IMR-90 (cell line): ENCODE measurements at regions not wholly inside any gene's neighbourhood (a gene's known extent, or its start where the extent isn't known, plus 50 kb on each side); places are given as distances from the start of the nearest gene placed in this dataset.

Experiments
- ATAC-seq: fragments of 200-7000 bp; cut with Tn5 transposase; 2 replicates; pipeline ENCODE4 v1.9.1; 2020; ENCODE audit warnings: low read depth, mild to moderate bottlenecking, moderate library complexity
- BruUV-seq: library from RNA; stranded (reverse); fragments of 400-500 nt; replicated peaks from 2 replicates; lab custom pipeline; 2021; lab: Mats Ljungman, UMichigan
- CTCF ChIA-PET: fragments of 300-600 bp; formaldehyde crosslinking; extraction: SDS; loops from one replicate; lab custom pipeline; 2021; ENCODE audit warnings: antibody characterized with exemption; lab: Yijun Ruan, JAX
- POLR2A ChIA-PET: fragments of 300-600 bp; sonication (Branson Sonifier 250); formaldehyde crosslinking; loops from one replicate; lab custom pipeline; 2022; ENCODE audit warnings: antibody characterized with exemption; ENCODE audit not compliant: unreplicated experiment; lab: Charles Lee
- DNase-seq: peaks from one replicate; pipeline ENCODE4 v3.0.0; 2013
- H2AFZ ChIP-seq: replicated peaks from 2 replicates; pipeline ENCODE3; 2013; ENCODE audit warnings: low read length, mild to moderate bottlenecking; ENCODE audit not compliant: poor library complexity
- H2AK5ac ChIP-seq: 2 replicates; pipeline ENCODE4 v1.6.1; 2013; ENCODE audit warnings: low read depth, low read length, inconsistent platforms
- H2AK9ac ChIP-seq: replicated peaks from 2 replicates; pipeline ENCODE3; 2013; ENCODE audit warnings: mild to moderate bottlenecking, low read depth, low read length, moderate library complexity; ENCODE audit not compliant: poor library complexity
- H2BK120ac ChIP-seq: 2 replicates; pipeline ENCODE4 v1.6.1; 2013; ENCODE audit warnings: low read depth, low read length, inconsistent platforms
- H2BK15ac ChIP-seq: 3 replicates; pipeline ENCODE4 v1.6.1; 2013; ENCODE audit warnings: low read depth, low read length, inconsistent platforms
- H2BK20ac ChIP-seq: 2 replicates; pipeline ENCODE4 v1.6.1; 2013; ENCODE audit warnings: low read depth, mild to moderate bottlenecking, inconsistent platforms, low read length, moderate library complexity
- H2BK5ac ChIP-seq: 2 replicates; pipeline ENCODE4 v1.6.1; 2013; ENCODE audit warnings: mild to moderate bottlenecking, low read depth, low read length, inconsistent platforms; ENCODE audit not compliant: poor library complexity, severe bottlenecking
- H3K14ac ChIP-seq: replicated peaks from 2 replicates; pipeline ENCODE4 v1.6.1; 2013; ENCODE audit warnings: low read depth, low read length, inconsistent platforms
- H3K18ac ChIP-seq: 2 replicates; pipeline ENCODE4 v1.6.1; 2013; ENCODE audit warnings: low read depth, low read length, control low read depth
- H3K23ac ChIP-seq: 2 replicates; pipeline ENCODE4 v1.6.1; 2013; ENCODE audit warnings: low read depth, low read length, inconsistent platforms
- H3K27ac ChIP-seq: 2 replicates; pipeline ENCODE4 v1.5.1; 2013; ENCODE audit warnings: mild to moderate bottlenecking, control low read depth, low read length; ENCODE audit not compliant: insufficient read depth
- H3K27me3 ChIP-seq: 2 replicates; pipeline ENCODE4 v1.6.1; 2013; ENCODE audit warnings: low read length; ENCODE audit not compliant: control insufficient read depth, insufficient read depth
- H3K36me3 ChIP-seq: 2 replicates; pipeline ENCODE4 v1.6.1; 2013; ENCODE audit warnings: low read length, mixed read lengths; ENCODE audit not compliant: control insufficient read depth, insufficient read depth
- H3K4ac ChIP-seq: 2 replicates; pipeline ENCODE4 v1.6.1; 2013; ENCODE audit warnings: low read depth, low read length, inconsistent platforms
- H3K4me1 ChIP-seq: 2 replicates; pipeline ENCODE4 v1.6.1; 2013; ENCODE audit warnings: low read length, mixed read lengths; ENCODE audit not compliant: control insufficient read depth, insufficient read depth
- H3K4me2 ChIP-seq: 2 replicates; pipeline ENCODE4 v1.6.1; 2013; ENCODE audit warnings: low read depth, mild to moderate bottlenecking, control low read depth, low read length, moderate library complexity
- H3K4me3 ChIP-seq: 2 replicates; pipeline ENCODE4 v1.5.1; 2013; ENCODE audit warnings: low read depth, mild to moderate bottlenecking, control low read depth, low read length, moderate library complexity; ENCODE audit not compliant: insufficient read depth
- H3K56ac ChIP-seq: 2 replicates; pipeline ENCODE4 v1.6.1; 2013; ENCODE audit warnings: low read length, inconsistent platforms; ENCODE audit not compliant: insufficient read depth; ENCODE audit errors: extremely low read depth
- H3K79me1 ChIP-seq, 2 experiments: 2 replicates each; pipeline ENCODE4 v1.6.1; 2013; ENCODE audit warnings: low read length in 2 of 2, inconsistent platforms in 1 of 2, low read depth in 1 of 2
- H3K9ac ChIP-seq: 2 replicates; pipeline ENCODE4 v1.6.1; 2013; ENCODE audit warnings: low read depth, low read length, control low read depth
- H3K9me1 ChIP-seq: 2 replicates; pipeline ENCODE4 v1.6.1; 2013; ENCODE audit warnings: low read length, inconsistent platforms; ENCODE audit not compliant: insufficient read depth
- H3K9me3 ChIP-seq: 2 replicates; pipeline ENCODE4 v1.6.1; 2013; ENCODE audit warnings: low read length; ENCODE audit not compliant: control insufficient read depth, insufficient read depth
- H4K20me1 ChIP-seq: 2 replicates; pipeline ENCODE4 v1.6.1; 2013; ENCODE audit warnings: low read length, inconsistent platforms; ENCODE audit not compliant: insufficient read depth
- H4K5ac ChIP-seq: 2 replicates; pipeline ENCODE4 v1.6.1; 2013; ENCODE audit warnings: mild to moderate bottlenecking, low read depth, low read length, control low read depth
- H4K8ac ChIP-seq, 2 experiments: 2 replicates each; pipeline ENCODE4 v1.6.1; 2013; ENCODE audit warnings: low read depth in 2 of 2, low read length in 2 of 2, control low read depth in 1 of 2, inconsistent platforms in 1 of 2
- H4K91ac ChIP-seq: 2 replicates; pipeline ENCODE4 v1.6.1; 2013; ENCODE audit warnings: low read depth, low read length, inconsistent platforms; ENCODE audit not compliant: insufficient read depth
- BHLHE40 ChIP-seq: fragments of 150-350 bp; IDR thresholded peaks from 2 replicates; pipeline ENCODE4 v1.6.1; 2016; ENCODE audit warnings: mild to moderate bottlenecking, low read depth, low read length
- CEBPB ChIP-seq: IDR thresholded peaks from 2 replicates; pipeline ENCODE4 v1.6.1; 2012; ENCODE audit warnings: low read depth, low read length, improper control_type of control experiment
- FOS ChIP-seq: fragments of 150-350 bp; IDR thresholded peaks from 2 replicates; pipeline ENCODE4 v1.6.1; 2016; ENCODE audit warnings: low read depth, low read length
- MAFK ChIP-seq: IDR thresholded peaks from 2 replicates; pipeline ENCODE4 v1.6.1; 2012; ENCODE audit warnings: low read depth, low read length, improper control_type of control experiment
- MAZ ChIP-seq: IDR thresholded peaks from 2 replicates; pipeline ENCODE4 v1.6.1; 2012; ENCODE audit warnings: low read depth, mild to moderate bottlenecking, low read length, improper control_type of control experiment, moderate library complexity, borderline replicate concordance
- POLR2A ChIP-seq: IDR thresholded peaks from 2 replicates; pipeline ENCODE4 v1.6.1; 2012; ENCODE audit warnings: mild to moderate bottlenecking, low read depth, low read length
- RAD21 ChIP-seq: IDR thresholded peaks from 2 replicates; pipeline ENCODE4 v1.6.1; 2012; ENCODE audit warnings: low read length, improper control_type of control experiment
- RFX5 ChIP-seq: IDR thresholded peaks from 2 replicates; pipeline ENCODE4 v1.8.0; 2012; ENCODE audit warnings: low read depth, mild to moderate bottlenecking, low read length, moderate library complexity
- WGBS, 2 experiments: methylation state at CpG; one replicate each; pipeline versions ENCODE4 v1.1.5 to v1.1.7; 2013; ENCODE audit warnings: missing lambda C conversion rate in 2 of 2; ENCODE audit not compliant: insufficient read length in 1 of 2; ENCODE audit errors: extremely low coverage in 2 of 2; 5-methylcytosine and 5-hydroxymethylcytosine counted together
- dilution Hi-C: fragments of 300-500 bp; cut with HindIII; formaldehyde crosslinking; loops from one replicate; pipeline ENCODE4 v1.14.3; 2018; ENCODE audit warnings: low sequenced_read_pairs; ENCODE audit not compliant: unreplicated experiment
- in situ Hi-C: fragments of 300-500 bp; cut with MboI; formaldehyde crosslinking; loops from 3 replicates; pipeline ENCODE4 v1.14.3; 2019; ENCODE audit warnings: low sequenced_read_pairs, inconsistent platforms, mixed read lengths
- intact Hi-C: fragments of 100-400 bp; cut with micrococcal nuclease; formaldehyde crosslinking; loops from 2 replicates; pipeline ENCODE4 v1.10.0; 2022
- TF ChIP-seq, protein P1 (sequence below): conservative IDR thresholded peaks from 2 replicates; pipeline ENCODE4 v1.5.1; 2012; ENCODE audit warnings: mild to moderate bottlenecking, low read depth, low read length, improper control_type of control experiment
- TF ChIP-seq, protein P2 (sequence below): fragments of 150-350 bp; IDR thresholded peaks from 2 replicates; pipeline ENCODE4 v1.6.1; 2016; ENCODE audit warnings: low read depth, mild to moderate bottlenecking, low read length, moderate library complexity, borderline replicate concordance
- TF ChIP-seq, protein P3 (sequence below): fragments of 150-350 bp; IDR thresholded peaks from 2 replicates; pipeline ENCODE4 v1.6.1; 2017; ENCODE audit warnings: mild to moderate bottlenecking, antibody characterized with exemption, low read length, low read depth

DNA sequence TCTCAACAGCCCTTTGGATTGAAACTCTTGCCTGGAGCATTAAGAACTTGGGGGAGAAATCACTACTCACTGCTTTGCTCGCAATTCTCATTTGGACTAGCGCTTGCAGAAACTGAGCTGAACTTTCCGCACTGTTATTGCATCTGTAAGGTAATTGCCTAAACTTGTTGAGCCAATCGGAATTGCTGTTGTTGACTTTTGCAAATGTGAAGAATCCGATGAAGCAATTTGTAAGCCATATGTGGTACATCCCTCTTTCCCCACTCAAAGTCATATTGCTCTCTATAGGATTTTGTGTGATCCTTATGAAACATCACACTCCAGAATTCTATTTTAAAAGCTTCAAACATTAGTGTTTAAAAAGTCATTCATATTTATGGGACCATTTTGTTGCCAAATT lies 191.7 kb upstream of the GBE1 start:
- Histone ChIP-seq H2BK120ac (no peak overlapping the region), H2BK15ac (no peak overlapping the region), H4K8ac (no peak overlapping the region), H4K91ac (no peak overlapping the region), H3K79me1 (no peaks in the 10 kb centered on the region), H3K36me3 (no peaks in the 10 kb centered on the region), H2AFZ (no peak overlapping the region), H2AK5ac (no peak overlapping the region), H2BK5ac (no peak overlapping the region), H4K5ac (no peak overlapping the region), H4K20me1 (no peaks in the 10 kb centered on the region), H3K4me1 (no peaks in the 10 kb centered on the region), H3K4ac (no peak overlapping the region), H3K27me3 (no peaks in the 10 kb centered on the region), H3K4me2 (no peak overlapping the region), H2AK9ac (no peak overlapping the region), H3K9me3 (no peaks in the 10 kb centered on the region), H3K9me1 (no peaks in the 10 kb centered on the region), H3K27ac (no peak overlapping the region), H3K23ac (no peak overlapping the region), H3K9ac (no peak overlapping the region), H3K18ac (no peak overlapping the region), H3K14ac (no peak overlapping the region), H3K56ac (no peak overlapping the region), H2BK20ac (no peak overlapping the region), H3K4me3 (no peak overlapping the region)
- TF ChIP-seq RFX5 (no peak), MAFK (no peak), RAD21 (no peak), POLR2A (no peak), FOS (no peak), MAZ (no peak), BHLHE40 (no peak), CEBPB (no peak)
- TF ChIP-seq, protein P1, sequence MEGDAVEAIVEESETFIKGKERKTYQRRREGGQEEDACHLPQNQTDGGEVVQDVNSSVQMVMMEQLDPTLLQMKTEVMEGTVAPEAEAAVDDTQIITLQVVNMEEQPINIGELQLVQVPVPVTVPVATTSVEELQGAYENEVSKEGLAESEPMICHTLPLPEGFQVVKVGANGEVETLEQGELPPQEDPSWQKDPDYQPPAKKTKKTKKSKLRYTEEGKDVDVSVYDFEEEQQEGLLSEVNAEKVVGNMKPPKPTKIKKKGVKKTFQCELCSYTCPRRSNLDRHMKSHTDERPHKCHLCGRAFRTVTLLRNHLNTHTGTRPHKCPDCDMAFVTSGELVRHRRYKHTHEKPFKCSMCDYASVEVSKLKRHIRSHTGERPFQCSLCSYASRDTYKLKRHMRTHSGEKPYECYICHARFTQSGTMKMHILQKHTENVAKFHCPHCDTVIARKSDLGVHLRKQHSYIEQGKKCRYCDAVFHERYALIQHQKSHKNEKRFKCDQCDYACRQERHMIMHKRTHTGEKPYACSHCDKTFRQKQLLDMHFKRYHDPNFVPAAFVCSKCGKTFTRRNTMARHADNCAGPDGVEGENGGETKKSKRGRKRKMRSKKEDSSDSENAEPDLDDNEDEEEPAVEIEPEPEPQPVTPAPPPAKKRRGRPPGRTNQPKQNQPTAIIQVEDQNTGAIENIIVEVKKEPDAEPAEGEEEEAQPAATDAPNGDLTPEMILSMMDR: no peak
- TF ChIP-seq, protein P2, sequence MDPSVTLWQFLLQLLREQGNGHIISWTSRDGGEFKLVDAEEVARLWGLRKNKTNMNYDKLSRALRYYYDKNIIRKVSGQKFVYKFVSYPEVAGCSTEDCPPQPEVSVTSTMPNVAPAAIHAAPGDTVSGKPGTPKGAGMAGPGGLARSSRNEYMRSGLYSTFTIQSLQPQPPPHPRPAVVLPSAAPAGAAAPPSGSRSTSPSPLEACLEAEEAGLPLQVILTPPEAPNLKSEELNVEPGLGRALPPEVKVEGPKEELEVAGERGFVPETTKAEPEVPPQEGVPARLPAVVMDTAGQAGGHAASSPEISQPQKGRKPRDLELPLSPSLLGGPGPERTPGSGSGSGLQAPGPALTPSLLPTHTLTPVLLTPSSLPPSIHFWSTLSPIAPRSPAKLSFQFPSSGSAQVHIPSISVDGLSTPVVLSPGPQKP: no peak
- TF ChIP-seq, protein P3, sequence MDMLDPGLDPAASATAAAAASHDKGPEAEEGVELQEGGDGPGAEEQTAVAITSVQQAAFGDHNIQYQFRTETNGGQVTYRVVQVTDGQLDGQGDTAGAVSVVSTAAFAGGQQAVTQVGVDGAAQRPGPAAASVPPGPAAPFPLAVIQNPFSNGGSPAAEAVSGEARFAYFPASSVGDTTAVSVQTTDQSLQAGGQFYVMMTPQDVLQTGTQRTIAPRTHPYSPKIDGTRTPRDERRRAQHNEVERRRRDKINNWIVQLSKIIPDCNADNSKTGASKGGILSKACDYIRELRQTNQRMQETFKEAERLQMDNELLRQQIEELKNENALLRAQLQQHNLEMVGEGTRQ: no peak
- ChIA-PET POLR2A (no interaction called here), CTCF (no interaction called here)
- intact Hi-C loops (no loop called here), in situ Hi-C loops (no loop called here), dilution Hi-C loops (no loop called here)
- no CpG with 5 or more reads among the region's 5 CpGs for WGBS, 2 experiments
- BruUV-seq: no TSS peak
- ATAC-seq (no peak), DNase-seq (no peak)
